Esophagus mucosa (tissue), 1 donor: ENCODE measurements at regions not wholly inside any gene's neighbourhood (a gene's known extent, or its start where the extent isn't known, plus 50 kb on each side); places are given as distances from the start of the nearest gene placed in this dataset.

Experiments used
- ATAC-seq: fragments of 200-7000 bp; cut with Tn5 transposase; one replicate; pipeline ENCODE4 v1.9.1; 2020
- donor health status: DM: yes; HTN: yes; CAD: no.

DNA sequence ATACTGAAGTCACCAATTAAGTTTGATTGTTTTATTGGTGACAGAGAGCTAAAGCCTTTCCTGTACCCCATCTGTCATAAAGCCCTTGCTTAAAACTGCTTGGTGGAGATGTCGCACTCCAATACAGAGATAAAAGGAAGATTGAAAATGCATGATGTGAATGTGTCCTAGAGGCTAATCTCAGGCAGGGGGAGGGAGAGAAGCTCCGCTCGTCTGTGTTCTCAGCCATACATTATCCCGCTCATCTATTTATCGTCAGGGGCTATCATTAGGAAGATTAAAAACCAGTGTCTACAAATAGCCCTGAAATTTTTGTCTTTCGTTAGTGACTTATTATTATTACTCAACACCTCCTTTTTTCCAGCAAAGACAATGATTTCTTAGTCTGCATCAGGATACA lies 110.3 kb downstream of the CMPK2 start:
- no peak for ATAC-seq

DNA sequence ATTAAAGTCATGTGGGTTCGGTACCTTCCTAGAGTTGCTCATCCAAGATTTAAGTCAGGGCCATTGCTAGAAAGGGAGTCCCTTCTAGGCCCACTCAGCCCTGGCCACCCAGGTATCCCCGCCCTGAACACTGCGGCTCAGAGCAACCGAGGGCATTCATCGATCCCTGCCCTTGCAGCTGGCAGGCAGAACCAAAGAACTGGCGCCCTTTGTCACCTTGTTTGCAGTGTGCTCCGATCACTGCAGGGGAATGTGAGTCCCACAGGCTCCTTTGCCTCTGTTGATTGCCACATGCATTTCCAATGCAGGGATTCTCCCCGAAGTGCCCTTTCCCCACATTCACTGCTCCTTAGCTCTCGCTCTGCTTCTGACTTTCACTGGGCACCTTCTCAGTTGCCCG lies 108.5 kb downstream of the CMPK2 start:
- no peak for ATAC-seq

DNA sequence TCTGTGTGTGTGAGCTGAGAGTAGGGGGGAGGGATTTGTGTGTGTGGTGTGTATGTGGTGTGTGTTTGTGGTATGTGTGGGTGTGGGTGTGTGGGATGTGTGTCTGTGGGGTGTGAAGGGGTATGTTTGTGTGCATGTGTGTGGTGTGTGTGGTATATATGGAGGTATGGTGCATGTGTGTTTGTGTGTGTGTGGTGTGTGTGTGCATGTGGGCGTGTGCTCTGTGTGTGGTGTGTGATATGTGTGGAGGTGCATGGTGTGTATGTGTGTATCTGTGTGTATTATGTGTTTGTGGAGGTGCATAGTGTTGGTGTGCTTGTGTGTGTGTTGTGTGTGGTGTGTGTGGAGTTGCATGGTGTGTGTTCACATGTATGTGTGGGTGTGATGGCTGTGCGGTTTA lies 106.0 kb downstream of the CMPK2 start:
- no peak for ATAC-seq

DNA sequence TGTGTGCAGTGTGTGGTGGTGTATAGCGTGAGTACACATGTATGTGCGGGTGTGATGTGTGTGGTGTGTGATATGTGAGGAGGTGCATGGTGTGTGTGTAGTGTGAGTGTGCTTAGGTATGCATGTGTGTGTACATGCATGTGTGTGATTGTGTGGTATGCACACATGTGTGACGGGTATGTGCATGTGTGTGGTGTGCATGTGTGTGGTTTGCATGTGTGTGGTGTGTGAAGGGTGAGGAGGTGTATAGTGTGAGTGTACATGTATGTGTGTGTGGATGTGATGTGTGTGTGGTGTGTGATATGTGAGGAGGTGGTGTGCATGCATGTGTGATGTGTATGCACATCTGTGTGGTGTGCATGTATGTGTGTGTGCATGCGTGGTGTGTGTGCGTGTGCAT lies 105.6 kb downstream of the CMPK2 start:
- ATAC-seq = no peak

DNA sequence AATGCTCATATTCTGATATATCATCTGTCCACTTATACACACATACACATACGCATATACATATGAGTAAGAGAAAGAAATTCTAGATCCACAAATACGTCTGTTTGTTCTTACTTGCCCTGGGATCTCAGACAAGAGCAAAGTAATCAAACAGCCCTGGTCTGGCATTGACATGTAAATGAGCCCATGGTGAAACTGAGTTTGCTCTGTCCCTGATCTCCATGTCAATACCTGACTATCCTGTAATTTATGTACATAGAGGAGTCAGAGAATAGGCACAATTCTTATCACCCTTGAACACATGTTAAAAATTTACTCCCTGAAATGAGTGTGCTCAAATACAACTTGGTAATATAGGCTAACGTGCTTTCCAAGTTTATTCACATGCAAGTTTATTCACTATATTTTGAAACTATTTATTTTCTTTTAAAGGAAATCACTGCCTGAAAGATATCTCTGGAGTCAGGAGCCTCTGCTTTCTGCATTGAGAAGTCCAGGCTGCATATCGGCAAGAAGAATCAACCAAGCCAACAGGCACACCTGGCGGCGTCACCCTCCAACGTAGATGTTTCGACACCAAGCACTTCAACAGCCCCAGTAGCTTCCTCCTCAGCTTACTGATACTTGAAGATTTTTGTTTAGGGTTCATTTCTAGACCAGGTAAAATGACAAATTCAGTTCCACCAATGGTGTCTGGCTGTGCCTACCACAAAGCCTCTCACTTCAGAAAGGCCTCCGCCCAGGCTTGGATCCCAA lies 100.6 kb downstream of the CMPK2 start:
- no peak for ATAC-seq

DNA sequence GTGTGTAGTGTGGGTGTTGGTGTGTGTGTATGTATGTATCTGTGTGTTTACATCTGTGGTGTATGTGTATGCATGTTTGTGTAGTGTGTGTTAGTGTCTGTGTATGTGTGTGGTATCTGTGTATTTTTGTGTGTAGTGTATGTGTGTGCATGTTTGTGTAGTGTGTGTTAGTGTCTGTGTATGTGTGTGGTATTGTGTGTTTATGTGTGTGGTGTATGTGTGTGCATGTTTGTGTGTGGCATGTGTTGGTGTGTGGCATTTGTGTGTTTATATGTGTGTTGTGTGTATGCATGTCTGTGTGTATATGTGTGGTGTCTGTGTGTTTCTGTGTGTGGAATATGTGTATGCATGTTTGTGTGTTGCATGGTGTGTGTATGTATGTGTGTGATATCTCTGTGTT lies 96.4 kb downstream of the CMPK2 start:
- no peak for ATAC-seq

DNA sequence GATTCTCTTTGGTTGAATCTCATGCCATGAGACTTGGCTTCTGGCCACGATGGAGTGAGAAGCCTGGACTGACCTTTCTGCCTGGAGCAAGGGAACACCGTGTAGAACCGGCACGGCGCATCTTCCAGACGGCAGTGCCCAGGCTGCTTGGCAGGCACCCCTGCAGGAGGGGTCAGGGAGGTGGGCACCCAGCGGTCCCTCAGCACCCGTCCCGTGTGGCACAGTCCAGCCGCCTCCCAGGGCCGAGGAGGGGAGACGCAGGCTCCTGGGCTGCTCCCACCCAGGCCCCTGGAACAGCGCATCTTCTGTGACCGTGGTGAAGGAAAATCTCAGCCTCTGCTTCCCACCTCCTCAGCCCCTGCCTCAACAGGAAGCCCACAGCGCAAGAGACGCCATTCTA lies 95.7 kb downstream of the CMPK2 start:
- no peak for ATAC-seq

DNA sequence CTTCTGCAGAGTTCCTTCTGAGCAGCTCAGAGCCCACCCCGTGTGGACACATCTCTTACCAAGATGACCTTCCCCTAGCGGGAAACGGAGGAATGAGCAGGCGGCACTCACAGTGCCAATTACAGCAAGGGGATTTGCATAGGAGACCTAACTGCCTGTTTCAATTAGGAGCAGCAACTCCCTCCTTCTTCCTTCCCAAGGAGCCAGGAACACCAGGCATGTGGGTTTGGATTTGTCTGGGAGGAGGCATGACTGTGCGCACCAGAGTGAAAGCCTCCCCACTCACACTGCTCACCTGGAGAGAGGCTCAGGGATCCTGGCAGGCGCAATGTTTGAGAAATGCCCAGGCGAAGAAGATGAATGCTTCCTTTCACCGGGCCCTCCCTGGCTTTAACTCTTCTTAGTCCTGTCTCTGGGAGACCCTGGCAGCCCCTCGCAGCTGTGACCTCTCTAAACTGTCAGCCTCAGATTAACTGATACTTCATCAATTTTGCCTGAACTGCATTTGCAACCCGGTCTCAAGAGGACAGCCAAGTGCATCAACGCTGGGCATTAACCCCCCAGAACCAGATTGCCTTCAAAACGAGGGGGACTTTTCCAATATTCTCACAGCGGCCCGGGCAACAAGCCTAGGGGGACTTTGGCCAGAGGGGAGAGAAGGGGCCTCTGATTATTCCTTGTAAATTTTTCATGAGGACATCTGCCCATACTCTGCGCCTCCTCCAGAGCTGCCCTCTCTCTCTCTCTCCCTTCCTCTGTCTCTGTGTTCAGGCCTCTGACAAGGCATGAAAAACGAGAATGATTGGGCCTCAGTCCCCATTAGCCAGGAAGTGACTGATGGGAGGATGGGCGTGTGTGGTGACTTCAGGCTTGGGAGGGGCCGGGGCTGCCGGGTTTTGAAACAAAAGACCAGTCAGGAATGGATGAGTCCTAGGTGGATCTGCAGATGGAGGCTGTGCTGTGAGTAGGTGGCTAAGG lies 93.8 kb downstream of the CMPK2 start:
- peak; percentile 42 for ATAC-seq

DNA sequence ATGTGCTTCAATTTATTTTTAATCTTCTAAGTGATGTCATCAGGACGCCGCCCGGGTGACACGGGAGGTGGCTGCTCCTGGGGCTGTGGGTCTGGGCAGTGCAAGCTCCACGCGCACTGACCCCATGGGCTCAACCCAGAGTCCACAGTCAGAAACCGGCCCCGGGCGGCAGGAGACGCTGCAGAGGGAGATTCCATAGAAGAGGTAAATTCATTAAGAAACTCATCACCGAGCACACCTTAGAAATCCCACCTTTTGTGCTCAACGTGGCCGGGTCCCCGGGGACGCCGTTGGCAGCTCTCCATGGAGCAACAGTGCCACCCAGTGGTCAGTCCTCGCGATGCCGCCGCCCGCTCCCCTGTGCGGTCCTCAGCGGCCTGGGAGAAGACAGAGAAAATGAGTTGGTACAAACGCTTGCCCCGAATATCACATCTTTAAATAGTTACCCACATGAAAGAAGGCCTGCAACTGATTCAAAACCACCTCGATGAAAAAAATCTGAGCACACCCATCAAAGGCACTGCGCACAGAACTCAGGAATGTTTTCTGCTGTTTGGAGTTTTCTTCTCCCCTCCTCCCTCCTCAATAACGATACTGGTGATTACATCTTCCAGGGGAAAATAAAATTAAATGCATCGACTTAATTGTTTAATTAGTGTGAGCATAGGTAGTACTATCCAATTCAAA lies 92.6 kb downstream of the CMPK2 start:
- ATAC-seq = peak; percentile 75

DNA sequence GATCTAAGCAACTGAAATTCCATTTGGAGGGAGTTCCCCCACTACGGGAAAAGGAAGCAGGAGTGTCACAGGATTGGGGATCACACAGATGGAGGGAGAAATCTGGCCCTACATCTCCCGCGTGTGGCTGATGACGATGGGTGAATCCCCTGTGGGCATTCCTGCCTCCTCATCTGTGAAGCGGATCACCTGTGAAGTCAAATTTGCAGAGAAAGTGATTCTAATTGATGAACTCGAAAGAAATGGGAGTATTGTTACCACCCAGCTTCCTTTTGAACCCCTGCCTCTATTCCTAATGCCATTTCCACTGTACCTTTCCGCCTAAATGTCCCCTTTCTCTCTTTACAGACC lies 92.0 kb downstream of the CMPK2 start:
- no peak for ATAC-seq

DNA sequence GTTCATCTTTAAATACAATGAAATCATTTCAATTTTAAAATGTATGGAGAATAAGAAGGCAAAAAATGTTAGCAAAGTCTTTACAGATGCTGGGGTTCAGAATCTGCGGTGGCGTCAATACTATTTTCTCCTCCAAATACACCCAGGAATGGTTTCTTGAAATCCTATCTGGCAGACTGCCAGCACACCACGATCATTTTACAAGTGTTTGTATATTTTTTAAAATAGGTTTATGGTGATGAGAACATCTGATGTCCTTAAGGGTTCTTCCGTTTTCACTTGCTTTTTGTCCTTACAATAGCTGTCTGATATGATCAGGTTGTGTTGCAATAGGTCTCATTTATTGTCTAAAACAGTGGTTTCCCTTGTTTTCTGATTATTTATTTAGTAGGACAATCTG lies 89.6 kb downstream of the CMPK2 start:
- ATAC-seq = no peak

DNA sequence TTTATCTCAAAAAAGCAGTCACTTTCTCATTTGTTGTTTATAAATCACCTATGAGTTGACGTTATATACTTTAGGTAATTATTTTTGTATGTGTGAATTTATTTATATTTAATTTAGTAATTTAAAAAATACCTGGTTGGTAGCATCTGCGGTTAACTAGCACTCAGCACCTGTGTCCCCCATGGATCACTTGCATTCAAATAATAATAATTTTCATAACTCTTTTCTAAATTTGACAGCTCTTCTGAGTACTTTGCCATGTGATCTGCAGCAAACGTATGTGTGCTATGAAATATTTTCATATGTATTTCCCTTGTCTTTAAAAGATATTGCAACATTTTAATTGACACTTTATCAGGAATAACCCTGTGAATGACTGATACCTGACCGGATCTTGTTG lies 88.1 kb downstream of the CMPK2 start:
- ATAC-seq = no peak

DNA sequence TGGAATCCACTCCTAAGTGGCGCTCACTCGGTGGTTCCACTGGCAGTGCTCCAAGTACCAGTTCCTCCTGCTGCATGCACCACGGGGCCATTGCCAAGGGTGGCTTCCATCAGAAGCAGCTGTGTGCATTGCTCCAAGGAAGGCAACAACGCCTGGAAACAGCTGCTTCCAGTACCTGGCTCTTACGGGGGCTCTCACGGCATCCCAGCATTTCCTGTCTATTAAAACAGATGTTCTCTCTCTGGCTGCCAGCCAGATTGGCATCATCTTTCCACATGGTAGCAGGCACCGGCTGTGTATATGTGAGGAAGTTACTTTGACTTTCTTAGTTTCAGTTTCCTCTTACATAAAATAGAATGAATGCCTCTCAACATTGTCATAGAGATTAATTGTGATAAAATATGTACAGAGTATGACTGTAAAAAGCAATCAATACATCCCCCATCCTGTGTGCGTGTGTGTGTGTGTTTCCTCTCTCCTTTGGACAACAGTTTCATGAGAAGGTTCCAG lies 84.9 kb downstream of the CMPK2 start:
- peak; percentile 28 for ATAC-seq

DNA sequence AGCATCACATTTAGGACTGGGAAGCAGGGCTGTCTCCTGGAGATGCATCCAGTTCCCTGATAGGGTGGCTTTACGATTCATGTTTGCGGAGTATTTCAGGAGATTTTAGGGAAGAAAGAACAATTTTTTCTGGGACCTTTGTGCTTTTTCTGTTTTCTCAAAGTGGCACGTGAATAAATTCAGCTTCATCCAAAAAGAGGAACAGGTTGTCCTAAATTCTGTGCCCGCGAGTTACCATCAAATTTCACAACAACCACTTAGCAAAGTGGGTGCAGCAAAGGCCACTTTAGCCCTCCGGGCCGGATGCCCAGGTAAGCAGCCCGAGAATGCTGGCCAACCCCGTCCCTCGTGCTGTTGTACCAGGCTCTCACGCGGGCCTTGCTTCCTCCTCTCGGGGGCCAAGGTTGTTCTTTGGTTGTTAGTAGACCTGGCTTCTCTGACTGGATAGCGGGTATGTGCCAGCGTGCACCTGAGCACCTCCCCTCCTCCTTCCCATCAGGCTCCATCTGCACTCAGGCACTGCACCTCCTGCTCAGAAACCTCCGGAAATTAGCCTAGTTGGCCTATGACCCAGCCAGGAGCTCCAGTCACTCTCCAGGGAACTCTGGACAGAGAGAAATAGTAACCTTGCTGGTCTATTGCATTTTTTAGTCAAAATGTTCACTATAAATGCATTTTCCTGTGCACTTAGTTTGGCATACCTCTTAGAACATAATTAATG lies 83.0 kb downstream of the CMPK2 start:
- no peak for ATAC-seq

DNA sequence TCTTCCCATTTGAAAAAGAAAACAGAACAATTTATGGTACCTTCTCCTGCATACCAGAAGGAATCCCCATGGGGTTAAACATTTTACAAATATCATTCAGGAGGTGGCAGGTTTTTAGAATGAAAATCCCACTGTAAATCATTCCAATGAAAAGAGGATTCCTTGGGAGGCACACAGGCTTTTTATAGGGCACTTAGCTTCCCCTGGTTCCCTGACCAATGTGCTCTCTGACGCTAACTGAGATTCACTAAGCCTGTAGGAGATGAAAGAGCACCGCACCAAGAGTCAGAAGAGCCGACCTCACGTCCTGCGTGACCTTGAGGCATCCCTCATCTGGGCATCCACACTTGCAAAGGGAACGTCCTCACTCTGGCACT lies 82.5 kb downstream of the CMPK2 start:
- ATAC-seq = no peak

DNA sequence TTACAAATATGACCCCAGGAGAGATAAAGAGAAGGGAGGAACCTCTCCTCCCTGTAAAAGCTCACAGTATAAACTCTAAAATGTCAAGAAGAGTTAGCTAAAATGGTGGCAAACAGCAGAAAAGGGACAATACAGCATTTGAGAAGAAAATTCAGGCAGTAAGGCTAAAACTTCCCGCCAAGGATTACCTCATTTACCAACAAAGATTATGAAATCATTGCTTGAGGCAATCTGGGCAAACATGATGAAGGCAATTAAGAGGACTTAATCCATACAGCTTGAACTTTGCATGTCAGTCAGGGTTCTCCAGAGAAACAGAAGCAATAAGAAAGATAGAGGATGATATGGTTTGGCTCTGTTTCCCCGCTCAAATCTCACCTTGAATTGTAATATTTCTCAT lies 81.4 kb downstream of the CMPK2 start:
- no peak for ATAC-seq

DNA sequence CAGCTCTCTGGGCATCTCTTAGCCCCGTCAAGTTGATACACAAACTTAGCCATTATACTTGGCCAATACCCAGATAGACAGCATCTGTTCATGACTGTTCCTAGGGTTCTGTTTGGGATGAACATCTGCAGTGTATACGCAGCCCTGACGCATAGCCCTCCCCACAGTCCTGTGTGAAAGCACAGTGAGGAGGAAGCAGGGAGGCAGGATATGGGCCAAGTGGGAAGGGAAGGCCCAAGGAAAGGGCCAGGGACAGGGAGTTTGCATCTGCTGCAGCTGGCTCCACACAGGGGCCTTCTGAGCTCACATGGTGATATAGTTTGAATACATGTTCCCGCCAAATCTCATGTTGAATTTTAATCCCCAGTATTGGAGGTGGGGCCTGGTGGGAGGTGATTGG lies 80.2 kb downstream of the CMPK2 start:
- no peak for ATAC-seq

DNA sequence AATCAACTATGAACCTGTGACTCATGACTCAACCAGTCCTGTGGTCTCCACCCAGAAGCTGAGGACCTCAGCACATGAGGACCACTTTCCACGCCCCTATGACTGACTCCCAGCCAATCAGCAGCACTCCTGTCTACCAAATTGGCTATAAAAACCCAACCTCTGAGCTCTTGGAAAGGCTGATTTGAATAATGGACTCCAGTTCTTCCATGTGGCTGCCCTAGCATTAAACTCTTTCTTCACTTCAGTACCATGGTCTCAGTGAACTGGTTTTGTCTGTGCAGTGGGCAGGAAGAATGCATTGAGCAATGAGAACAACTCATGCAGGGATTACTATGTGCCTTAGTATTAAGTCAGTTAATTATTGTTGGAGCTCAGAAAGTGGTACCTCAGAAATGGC lies 78.3 kb downstream of the CMPK2 start:
- ATAC-seq = no peak

DNA sequence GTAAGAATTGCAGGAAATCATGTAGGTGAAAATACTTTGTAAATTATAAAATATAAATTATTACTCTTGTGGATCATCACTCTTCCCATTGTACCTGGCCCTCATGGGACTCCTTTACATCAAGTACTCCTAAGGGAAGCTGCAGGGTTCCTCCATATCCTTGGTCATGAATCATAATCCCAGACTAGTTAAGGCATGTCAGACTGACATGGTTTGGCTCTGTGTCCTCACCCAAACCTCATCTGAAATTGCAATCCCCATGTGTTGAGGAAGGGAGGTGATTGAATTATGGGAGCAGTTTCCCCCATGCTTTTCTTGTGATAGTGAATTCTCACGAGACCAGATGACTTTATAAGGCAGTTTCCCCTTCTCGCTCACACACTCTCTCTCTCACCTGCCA lies 77.1 kb downstream of the CMPK2 start:
- ATAC-seq = no peak

DNA sequence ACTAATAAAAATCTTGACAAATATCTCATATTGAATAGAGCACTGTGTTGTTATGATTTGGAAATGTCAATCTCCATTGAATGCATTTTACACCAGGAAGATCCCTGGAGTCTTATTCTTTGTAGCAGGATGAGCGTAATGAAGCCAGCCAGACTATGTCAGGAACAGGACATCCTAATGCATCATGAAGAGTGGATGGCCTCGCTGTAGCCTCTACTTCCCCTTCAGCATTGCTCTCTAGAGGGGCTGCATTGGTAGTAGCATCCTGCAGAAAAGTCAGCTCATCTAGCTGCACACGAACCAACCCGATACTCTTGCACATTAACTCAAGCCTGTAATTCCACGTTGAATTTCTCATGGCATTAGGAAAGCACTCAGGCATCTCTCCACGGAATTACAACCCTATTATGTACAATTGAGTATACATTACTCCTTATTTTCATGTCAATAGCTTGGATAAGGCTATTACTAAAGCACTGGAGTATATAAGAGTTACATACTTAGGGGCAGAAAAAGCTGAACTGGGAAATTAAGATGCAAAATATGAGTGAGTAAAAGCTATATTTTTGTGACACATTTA lies 76.1 kb downstream of the CMPK2 start:
- ATAC-seq = no peak

DNA sequence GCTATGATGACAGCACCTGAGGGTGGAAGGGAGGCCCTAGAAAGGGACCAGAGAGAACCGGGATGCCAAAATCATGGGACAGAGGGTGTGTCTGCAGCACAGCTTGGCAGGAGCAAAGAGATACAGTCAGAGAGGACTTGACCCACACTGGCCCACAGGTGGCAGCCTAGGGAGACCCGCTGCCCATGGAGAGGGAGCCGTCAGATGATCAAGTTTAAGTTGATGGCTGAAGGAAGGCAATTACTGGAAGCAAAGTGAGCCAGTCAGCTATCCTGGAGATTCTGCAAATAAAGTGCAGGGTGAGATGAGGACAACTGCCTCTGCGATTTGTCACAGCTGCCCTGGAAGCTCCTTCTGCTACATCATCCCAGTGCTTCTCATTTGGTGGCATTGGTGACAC lies 74.0 kb downstream of the CMPK2 start:
- ATAC-seq = no peak

DNA sequence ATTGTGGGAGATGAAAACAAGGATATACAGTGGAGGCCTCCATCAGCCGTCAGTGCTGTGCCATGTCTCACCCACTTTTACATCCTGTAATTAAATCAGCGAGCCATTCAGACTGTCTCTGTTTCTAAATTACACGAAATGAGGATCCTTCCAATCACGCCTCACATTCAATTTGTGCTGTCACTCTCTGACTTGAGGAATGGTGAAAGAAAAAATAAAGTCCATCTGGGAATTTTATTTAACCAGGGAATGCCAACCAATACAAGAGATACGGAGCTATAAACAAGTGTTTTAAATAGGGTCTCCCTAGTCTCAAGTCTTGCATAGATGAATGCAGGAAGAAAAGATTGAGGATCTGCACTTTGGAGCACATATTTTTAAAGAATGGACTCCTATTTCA lies 72.8 kb downstream of the CMPK2 start:
- ATAC-seq = no peak
